ENCODE measurements at regions not wholly inside any gene's neighbourhood (a gene's known extent, or its start where the extent isn't known, plus 50 kb on each side); places are given as distances from the start of the nearest gene placed in this dataset.
"Not testable (repeated sequence)": the region's sequence is repeated elsewhere in the genome, so short reads cannot be mapped to it uniquely, and the experiment has no call there.

- H3K27ac Mint-ChIP-seq; H3K36me3 Mint-ChIP-seq (ENCODE audit: low read depth); H3K27me3 Mint-ChIP-seq; H3K4me3 Mint-ChIP-seq; intact Hi-C loops (cut with micrococcal nuclease); H3K4me1 Mint-ChIP-seq; DNase-seq: not testable (repeated sequence)
- peaks cover 14% of the 10 kb centered on the region for H3K9me3 Mint-ChIP-seq
These were observed 86.2 kb upstream of the SETMAR start for GRCh38 chr3:4216974-4217373.

- intact Hi-C loops (cut with micrococcal nuclease): no loop called here
- H3K4me3 Mint-ChIP-seq: no peak overlapping the region
- H3K27me3 Mint-ChIP-seq: peaks cover 2% of the 10 kb centered on the region
- no peaks in the 10 kb centered on the region for H3K4me1 Mint-ChIP-seq
- H3K9me3 Mint-ChIP-seq: peaks cover 5% of the 10 kb centered on the region
- H3K36me3 Mint-ChIP-seq (ENCODE audit: low read depth): no peaks in the 10 kb centered on the region
- no peak overlapping the region for H3K27ac Mint-ChIP-seq
- DNase-seq: no peak
These were observed 84.5 kb upstream of the SETMAR start for GRCh38 chr3:4218456-4219226.

- H3K4me1 Mint-ChIP-seq: no peaks in the 10 kb centered on the region
- H3K36me3 Mint-ChIP-seq (ENCODE audit: low read depth): no peaks in the 10 kb centered on the region
- peaks cover 3% of the 10 kb centered on the region for H3K27me3 Mint-ChIP-seq
- DNase-seq: no peak
- H3K27ac Mint-ChIP-seq: no peak overlapping the region
- intact Hi-C loops (cut with micrococcal nuclease): no loop called here
- no peak overlapping the region for H3K4me3 Mint-ChIP-seq
- H3K9me3 Mint-ChIP-seq: peaks cover 5% of the 10 kb centered on the region
These were observed 84.0 kb upstream of the SETMAR start for GRCh38 chr3:4219227-4219568.

GRCh38 chr3:4220065-4220464, 83.1 kb upstream of the SETMAR start:
- intact Hi-C loops (cut with micrococcal nuclease): no loop called here
- H3K36me3 Mint-ChIP-seq (ENCODE audit: low read depth): no peaks in the 10 kb centered on the region
- H3K4me1 Mint-ChIP-seq: no peaks in the 10 kb centered on the region
- peaks cover 5% of the 10 kb centered on the region for H3K9me3 Mint-ChIP-seq
- no peak for DNase-seq
- H3K27me3 Mint-ChIP-seq: peaks cover 3% of the 10 kb centered on the region
- H3K27ac Mint-ChIP-seq: no peak overlapping the region
- H3K4me3 Mint-ChIP-seq: no peak overlapping the region

- Mint-ChIP-seq H3K27me3 (peaks cover 3% of the 10 kb centered on the region), H3K4me3 (no peak overlapping the region), H3K36me3 (ENCODE audit: low read depth) (no peaks in the 10 kb centered on the region), H3K4me1 (no peaks in the 10 kb centered on the region), H3K9me3 (no peaks in the 10 kb centered on the region), H3K27ac (no peak overlapping the region)
- no peak for DNase-seq
- intact Hi-C loops (cut with micrococcal nuclease): no loop called here
These were observed 80.5 kb upstream of the SETMAR start for GRCh38 chr3:4222574-4223175.

GRCh38 chr3:4223777-4224176, 79.4 kb upstream of the SETMAR start:
- no peak overlapping the region for H3K27ac Mint-ChIP-seq
- H3K27me3 Mint-ChIP-seq: peaks cover 3% of the 10 kb centered on the region
- no peak overlapping the region for H3K4me3 Mint-ChIP-seq
- no peaks in the 10 kb centered on the region for H3K36me3 Mint-ChIP-seq (ENCODE audit: low read depth)
- H3K9me3 Mint-ChIP-seq: no peaks in the 10 kb centered on the region
- DNase-seq: no peak
- intact Hi-C loops (cut with micrococcal nuclease): no loop called here
- H3K4me1 Mint-ChIP-seq: no peaks in the 10 kb centered on the region

GRCh38 chr3:4224331-4224730, 78.8 kb upstream of the SETMAR start:
- Mint-ChIP-seq H3K27me3 (peaks cover 3% of the 10 kb centered on the region), H3K36me3 (ENCODE audit: low read depth) (no peaks in the 10 kb centered on the region)
- intact Hi-C loops (cut with micrococcal nuclease): no loop called here

GRCh38 chr3:4225005-4225471, 78.1 kb upstream of the SETMAR start:
- no peak overlapping the region for H3K4me3 Mint-ChIP-seq
- no peaks in the 10 kb centered on the region for H3K4me1 Mint-ChIP-seq
- H3K9me3 Mint-ChIP-seq: no peaks in the 10 kb centered on the region
- no peaks in the 10 kb centered on the region for H3K36me3 Mint-ChIP-seq (ENCODE audit: low read depth)
- peaks cover 3% of the 10 kb centered on the region for H3K27me3 Mint-ChIP-seq
- no peak for DNase-seq
- intact Hi-C loops (cut with micrococcal nuclease): no loop called here
- no peak overlapping the region for H3K27ac Mint-ChIP-seq

More at GRCh38 chr3:4224331-4224730, 78.8 kb upstream of the SETMAR start:
- Mint-ChIP-seq H3K4me3 (no peak overlapping the region), H3K27ac (no peak overlapping the region), H3K4me1 (no peaks in the 10 kb centered on the region), H3K9me3 (no peaks in the 10 kb centered on the region)
- DNase-seq: no peak

GRCh38 chr3:4228295-4228694, 74.9 kb upstream of the SETMAR start:
- no peaks in the 10 kb centered on the region for H3K9me3 Mint-ChIP-seq
- intact Hi-C loops (cut with micrococcal nuclease): no loop called here
- H3K36me3 Mint-ChIP-seq (ENCODE audit: low read depth): no peaks in the 10 kb centered on the region
- H3K27ac Mint-ChIP-seq: no peak overlapping the region
- no peak for DNase-seq
- no peak overlapping the region for H3K4me3 Mint-ChIP-seq
- peaks cover 3% of the 10 kb centered on the region for H3K27me3 Mint-ChIP-seq
- H3K4me1 Mint-ChIP-seq: no peaks in the 10 kb centered on the region

GRCh38 chr3:4231041-4231440, 72.1 kb upstream of the SETMAR start:
- Mint-ChIP-seq H3K36me3 (ENCODE audit: low read depth) (no peaks in the 10 kb centered on the region), H3K27me3 (peaks cover 1% of the 10 kb centered on the region), H3K9me3 (no peaks in the 10 kb centered on the region), H3K4me1 (no peaks in the 10 kb centered on the region), H3K4me3 (no peak overlapping the region), H3K27ac (no peak overlapping the region)
- intact Hi-C loops (cut with micrococcal nuclease): no loop called here
- DNase-seq: no peak

- Mint-ChIP-seq H3K4me3 (no peak overlapping the region), H3K27me3 (peaks cover 1% of the 10 kb centered on the region), H3K9me3 (no peaks in the 10 kb centered on the region), H3K4me1 (no peaks in the 10 kb centered on the region), H3K27ac (no peak overlapping the region), H3K36me3 (ENCODE audit: low read depth) (no peaks in the 10 kb centered on the region)
- DNase-seq: no peak
- intact Hi-C loops (cut with micrococcal nuclease): no loop called here
These were observed 70.4 kb upstream of the SETMAR start for GRCh38 chr3:4232798-4233197.

GRCh38 chr3:4233488-4233887, 69.7 kb upstream of the SETMAR start:
- H3K27ac Mint-ChIP-seq: no peak overlapping the region

GRCh38 chr3:4234889-4235288, 68.3 kb upstream of the SETMAR start:
- Mint-ChIP-seq H3K36me3 (ENCODE audit: low read depth) (no peaks in the 10 kb centered on the region), H3K9me3 (peaks cover 4% of the 10 kb centered on the region), H3K4me1 (no peaks in the 10 kb centered on the region), H3K27ac (no peak overlapping the region), H3K4me3 (no peak overlapping the region), H3K27me3 (peaks cover 1% of the 10 kb centered on the region)
- DNase-seq: no peak
- intact Hi-C loops (cut with micrococcal nuclease): no loop called here

More at GRCh38 chr3:4233488-4233887, 69.7 kb upstream of the SETMAR start:
- DNase-seq: no peak
- Mint-ChIP-seq H3K27me3 (peaks cover 1% of the 10 kb centered on the region), H3K4me3 (no peak overlapping the region), H3K9me3 (no peaks in the 10 kb centered on the region), H3K36me3 (ENCODE audit: low read depth) (no peaks in the 10 kb centered on the region), H3K4me1 (no peaks in the 10 kb centered on the region)
- intact Hi-C loops (cut with micrococcal nuclease): no loop called here

- intact Hi-C loops (cut with micrococcal nuclease): no loop called here
- Mint-ChIP-seq H3K4me1 (no peaks in the 10 kb centered on the region), H3K4me3 (no peak overlapping the region), H3K27ac (no peak overlapping the region), H3K9me3 (peaks cover 4% of the 10 kb centered on the region), H3K27me3 (peaks cover 1% of the 10 kb centered on the region), H3K36me3 (ENCODE audit: low read depth) (no peaks in the 10 kb centered on the region)
- no peak for DNase-seq
These were observed 67.5 kb upstream of the SETMAR start for GRCh38 chr3:4235690-4236089.

Data from activated CD4-positive, alpha-beta T cell treated with anti-CD3 and anti-CD28 coated beads, Interleukin-2, amount 10 ng/mL, durations not matched to agents 24 days and 14 days (primary cell).